Mucosa of rectum (tissue), 2 donors: ENCODE measurements at regions not wholly inside any gene's neighbourhood (a gene's known extent, or its start where the extent isn't known, plus 50 kb on each side); places are given as distances from the start of the nearest gene placed in this dataset.

ENCODE experiments used
- H3K27ac ChIP-seq, 2 donors: one replicate each; pipeline ENCODE4 v1.7.0; 2013; ENCODE audit warnings: inconsistent platforms in 2 of 2, low read depth in 2 of 2, low read length in 2 of 2
- H3K27me3 ChIP-seq, 2 donors: one replicate each; pipeline ENCODE4 v1.7.0; 2013; ENCODE audit warnings: low read length in 2 of 2; ENCODE audit not compliant: control insufficient read depth in 2 of 2, insufficient read depth in 2 of 2
- H3K36me3 ChIP-seq, 2 donors: one replicate each; pipeline ENCODE4 v1.7.0; 2013; ENCODE audit warnings: low read length in 2 of 2; ENCODE audit not compliant: control insufficient read depth in 2 of 2, insufficient read depth in 2 of 2
- H3K4me1 ChIP-seq, 2 donors: one replicate each; pipeline ENCODE4 v1.7.0; 2013; ENCODE audit warnings: low read length in 2 of 2, mild to moderate bottlenecking in 1 of 2; ENCODE audit not compliant: control insufficient read depth in 2 of 2, insufficient read depth in 2 of 2
- H3K4me3 ChIP-seq, 2 donors: one replicate each; pipeline ENCODE4 v1.7.0; 2013; ENCODE audit warnings: low read length in 2 of 2
- H3K9ac ChIP-seq, 2 donors: one replicate each; pipeline ENCODE4 v1.7.0; 2013; ENCODE audit warnings: low read length in 2 of 2, low read depth in 1 of 2, mild to moderate bottlenecking in 1 of 2
- H3K9me3 ChIP-seq, 2 donors: one replicate each; pipeline ENCODE4 v1.7.0; 2013; ENCODE audit warnings: low read length in 2 of 2; ENCODE audit not compliant: control insufficient read depth in 2 of 2
- donor health status: healthy.
- donor health status: Normal muscosa, but diverticular disease.

GRCh38 chr18:78914249-78914935 lies 65.2 kb upstream of the SALL3 start:
- no peaks in the 10 kb centered on the region for H3K27me3 ChIP-seq
- H3K9ac ChIP-seq, result no peak overlapping the region
- H3K9me3 ChIP-seq, result no peaks in the 10 kb centered on the region
- no peak overlapping the region for H3K27ac ChIP-seq
- no peak overlapping the region for H3K4me3 ChIP-seq
- H3K36me3 ChIP-seq, result no peaks in the 10 kb centered on the region
- H3K4me1 ChIP-seq, result no peaks in the 10 kb centered on the region

GRCh38 chr18:78915446-78916008 lies 64.1 kb upstream of the SALL3 start:
- Histone ChIP-seq H3K27ac (no peak overlapping the region), H3K9ac (no peak overlapping the region), H3K4me3 (no peak overlapping the region), H3K36me3 (no peaks in the 10 kb centered on the region), H3K9me3 (no peaks in the 10 kb centered on the region), H3K4me1 (no peaks in the 10 kb centered on the region), H3K27me3 (no peaks in the 10 kb centered on the region)

GRCh38 chr18:78918707-78919106 lies 60.9 kb upstream of the SALL3 start:
- no peaks in the 10 kb centered on the region for H3K27me3 ChIP-seq
- no peaks in the 10 kb centered on the region for H3K36me3 ChIP-seq
- H3K9ac ChIP-seq, result no peak overlapping the region
- no peaks in the 10 kb centered on the region for H3K4me1 ChIP-seq
- H3K4me3 ChIP-seq, result no peak overlapping the region
- H3K9me3 ChIP-seq, result no peaks in the 10 kb centered on the region
- H3K27ac ChIP-seq, result no peak overlapping the region

DNA sequence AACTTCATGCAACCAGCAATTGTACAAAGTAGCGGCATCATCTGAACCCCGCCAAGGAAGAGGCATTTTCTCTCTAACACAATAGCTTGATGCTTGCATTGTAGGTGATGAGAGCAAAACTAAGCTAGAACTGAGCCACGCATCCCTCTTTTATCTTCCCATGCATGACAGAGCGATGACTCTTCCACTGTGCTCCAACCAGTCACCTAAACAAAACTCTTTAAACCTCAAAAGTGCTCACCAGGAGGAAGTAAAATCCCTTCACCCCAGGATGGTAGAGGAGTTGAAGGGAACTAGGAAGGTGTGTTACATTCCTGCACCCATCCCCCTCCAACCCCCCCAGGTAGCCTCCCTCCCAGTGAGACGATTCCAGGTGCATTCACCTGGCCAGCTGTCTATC lies 59.7 kb upstream of the SALL3 start:
- no peaks in the 10 kb centered on the region for H3K4me1 ChIP-seq
- no peak overlapping the region for H3K9ac ChIP-seq
- H3K27me3 ChIP-seq, result no peaks in the 10 kb centered on the region
- H3K9me3 ChIP-seq, result no peaks in the 10 kb centered on the region
- no peak overlapping the region for H3K27ac ChIP-seq
- no peak overlapping the region for H3K4me3 ChIP-seq
- H3K36me3 ChIP-seq, result no peaks in the 10 kb centered on the region

- H3K9me3 ChIP-seq, result no peaks in the 10 kb centered on the region
- no peaks in the 10 kb centered on the region for H3K27me3 ChIP-seq
- H3K9ac ChIP-seq, result no peak overlapping the region
- no peaks in the 10 kb centered on the region for H3K36me3 ChIP-seq
- no peak overlapping the region for H3K4me3 ChIP-seq
- H3K27ac ChIP-seq, result no peak overlapping the region
- H3K4me1 ChIP-seq, result no peaks in the 10 kb centered on the region
Observed at GRCh38 chr18:78920456-78921138, 59.0 kb upstream of the SALL3 start.

DNA sequence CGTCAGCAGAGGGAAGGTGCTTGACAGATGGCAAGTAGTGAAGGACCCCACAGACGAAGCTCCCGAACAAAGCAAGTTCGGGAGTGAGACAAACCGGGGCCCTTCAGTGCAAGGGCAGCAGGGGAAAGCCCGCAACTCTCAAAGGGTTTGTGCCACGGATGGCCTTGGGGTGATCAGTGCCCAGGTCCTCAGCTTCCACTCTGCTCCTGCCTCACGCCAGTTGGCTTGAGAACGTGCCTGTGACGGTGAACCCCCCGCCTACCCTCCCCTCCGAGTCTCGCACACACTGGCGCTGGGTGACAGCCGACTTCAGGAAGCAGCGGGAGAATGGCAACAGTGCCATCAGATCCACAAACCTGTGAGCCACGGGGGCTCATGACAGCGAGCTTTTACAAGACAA lies 56.8 kb upstream of the SALL3 start:
- no peak overlapping the region for H3K27ac ChIP-seq
- no peaks in the 10 kb centered on the region for H3K9me3 ChIP-seq
- H3K36me3 ChIP-seq, result no peaks in the 10 kb centered on the region

GRCh38 chr18:78924301-78924700 lies 55.3 kb upstream of the SALL3 start:
- Histone ChIP-seq H3K4me1 (no peaks in the 10 kb centered on the region), H3K9ac (no peak overlapping the region)

More for the DNA sequence above, 56.8 kb upstream of the SALL3 start:
- H3K4me3 ChIP-seq, result no peak overlapping the region
- H3K4me1 ChIP-seq, result no peaks in the 10 kb centered on the region
- no peaks in the 10 kb centered on the region for H3K27me3 ChIP-seq
- H3K9ac ChIP-seq, result no peak overlapping the region

DNA sequence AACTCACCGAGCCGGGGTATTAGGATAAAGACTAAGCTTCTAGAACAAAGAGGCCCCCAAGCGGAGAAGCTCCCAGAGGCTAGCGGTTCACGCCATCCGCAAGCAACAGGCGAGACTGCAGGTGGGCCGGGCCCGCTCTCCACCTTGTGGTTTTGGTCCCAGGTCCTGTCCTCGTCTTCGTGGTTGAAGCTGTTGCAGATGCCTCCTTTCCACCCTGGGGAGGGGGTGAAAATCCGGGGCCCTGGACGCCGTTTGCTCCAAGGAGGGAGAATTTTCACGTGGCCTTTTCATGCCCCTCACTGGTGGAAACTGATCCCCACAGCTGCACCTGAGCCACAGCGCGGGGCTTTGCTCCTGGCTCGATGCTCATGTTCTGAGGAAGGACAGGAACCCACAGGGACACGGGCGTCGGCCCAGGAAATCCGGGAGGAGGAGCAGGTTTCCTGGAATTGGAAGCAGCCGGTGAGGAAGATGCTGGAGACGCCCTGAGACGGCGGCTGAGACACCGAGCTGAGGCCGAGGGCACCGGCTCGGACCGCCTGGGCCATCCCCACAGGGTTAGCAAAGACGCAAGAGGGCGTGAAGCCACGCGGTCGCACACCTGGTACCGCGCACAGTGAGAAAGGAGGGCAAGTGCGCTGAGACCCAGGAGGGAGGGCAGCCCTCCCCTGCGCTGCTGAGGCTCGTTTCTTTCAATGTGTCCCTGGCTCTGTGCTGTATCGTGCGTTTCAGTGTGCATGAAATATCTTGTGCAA lies 54.7 kb upstream of the SALL3 start:
- H3K27ac ChIP-seq, result no peak overlapping the region
- no peak overlapping the region for H3K9ac ChIP-seq
- no peaks in the 10 kb centered on the region for H3K27me3 ChIP-seq
- no peaks in the 10 kb centered on the region for H3K9me3 ChIP-seq
- no peaks in the 10 kb centered on the region for H3K4me1 ChIP-seq
- H3K4me3 ChIP-seq, result no peak overlapping the region
- no peaks in the 10 kb centered on the region for H3K36me3 ChIP-seq

More at GRCh38 chr18:78924301-78924700, 55.3 kb upstream of the SALL3 start:
- H3K27ac ChIP-seq, result no peak overlapping the region
- no peaks in the 10 kb centered on the region for H3K9me3 ChIP-seq
- no peak overlapping the region for H3K4me3 ChIP-seq
- H3K27me3 ChIP-seq, result no peaks in the 10 kb centered on the region
- H3K36me3 ChIP-seq, result no peaks in the 10 kb centered on the region

GRCh38 chr18:78925557-78926242 lies 53.9 kb upstream of the SALL3 start:
- Histone ChIP-seq H3K9me3 (no peaks in the 10 kb centered on the region), H3K36me3 (no peaks in the 10 kb centered on the region), H3K27ac (no peak overlapping the region), H3K4me1 (no peaks in the 10 kb centered on the region), H3K4me3 (no peak overlapping the region), H3K27me3 (no peaks in the 10 kb centered on the region), H3K9ac (no peak overlapping the region)
